Neural progenitor cell (in vitro differentiated cells): ENCODE measurements at regions not wholly inside any gene's neighbourhood (a gene's known extent, or its start where the extent isn't known, plus 50 kb on each side); places are given as distances from the start of the nearest gene placed in this dataset.
"Not testable (repeated sequence)": the region's sequence is repeated elsewhere in the genome, so short reads cannot be mapped to it uniquely, and the experiment has no call there.

Experiments
- DNase-seq: peaks from one replicate; pipeline ENCODE4 v3.0.0-alpha.2; 2016; ENCODE audit warnings: low spot score
- H2AFZ ChIP-seq: fragments of 200-600 bp; sonication (generic); replicated peaks from 2 replicates; pipeline ENCODE4 v1.6.1; 2016; ENCODE audit warnings: antibody characterized with exemption
- H3F3A ChIP-seq: fragments of 200-600 bp; sonication (generic); 2 replicates; pipeline ENCODE4 v1.6.1; 2016; ENCODE audit warnings: antibody characterized with exemption, low read depth
- H3K27ac ChIP-seq: fragments of 200-600 bp; sonication (generic); 2 replicates; pipeline ENCODE4 v1.5.1; 2016; ENCODE audit warnings: mild to moderate bottlenecking
- H3K27me3 ChIP-seq: fragments of 200-600 bp; sonication (generic); 2 replicates; pipeline ENCODE4 v1.6.1; 2016; ENCODE audit warnings: mild to moderate bottlenecking, moderate library complexity
- H3K36me3 ChIP-seq: fragments of 200-600 bp; sonication (generic); 2 replicates; pipeline ENCODE4 v1.5.1; 2016
- H3K4me1 ChIP-seq: fragments of 200-600 bp; sonication (generic); 2 replicates; pipeline ENCODE4 v1.6.1; 2016; ENCODE audit warnings: mixed run types
- H3K4me2 ChIP-seq: fragments of 200-600 bp; sonication (generic); 2 replicates; pipeline ENCODE4 v1.6.1; 2016
- H3K4me3 ChIP-seq: fragments of 200-600 bp; sonication (generic); 2 replicates; pipeline ENCODE4 v1.5.1; 2016
- H3K79me2 ChIP-seq: fragments of 200-600 bp; sonication (generic); 2 replicates; pipeline ENCODE4 v1.6.1; 2016; ENCODE audit warnings: low read depth
- H3K9ac ChIP-seq: fragments of 200-600 bp; sonication (generic); 2 replicates; pipeline ENCODE4 v1.6.1; 2016
- H3K9me3 ChIP-seq: fragments of 200-600 bp; sonication (generic); 2 replicates; pipeline ENCODE4 v1.5.1; 2016; ENCODE audit warnings: low read depth
- H4K20me1 ChIP-seq: fragments of 200-600 bp; sonication (generic); 2 replicates; pipeline ENCODE4 v1.6.1; 2016; ENCODE audit warnings: low read depth
- H3K27ac Mint-ChIP-seq: 3 replicates; pipeline ENCODE4 v1.8.0; 2021; ENCODE audit warnings: mixed read lengths
- H3K27me3 Mint-ChIP-seq: 2 replicates; pipeline ENCODE4 v1.8.0; 2022; ENCODE audit warnings: low read depth, mild to moderate bottlenecking, inconsistent platforms, moderate library complexity, mixed read lengths; ENCODE audit not compliant: insufficient read depth
- H3K36me3 Mint-ChIP-seq: 3 replicates; pipeline ENCODE4 v1.8.0; 2021; ENCODE audit warnings: mixed read lengths
- H3K4me1 Mint-ChIP-seq: 3 replicates; pipeline ENCODE4 v1.8.0; 2021; ENCODE audit warnings: mixed read lengths
- H3K4me3 Mint-ChIP-seq: 3 replicates; pipeline ENCODE4 v1.8.0; 2021; ENCODE audit warnings: mild to moderate bottlenecking, moderate library complexity, mixed read lengths
- H3K9me3 Mint-ChIP-seq: 3 replicates; pipeline ENCODE4 v1.8.0; 2020; ENCODE audit warnings: mixed read lengths
- EZH2 ChIP-seq: fragments of 200-600 bp; sonication (generic); IDR thresholded peaks from 2 replicates; pipeline ENCODE4 v1.6.1; 2017; ENCODE audit warnings: antibody characterized with exemption, mild to moderate bottlenecking, moderate library complexity
- EZH2phosphoT487 ChIP-seq: fragments of 200-600 bp; sonication (generic); IDR thresholded peaks from 2 replicates; pipeline ENCODE4 v1.6.1; 2017; ENCODE audit warnings: antibody characterized with exemption
- TF ChIP-seq, protein P1 (sequence below): fragments of 200-600 bp; sonication (generic); IDR thresholded peaks from 2 replicates; pipeline ENCODE4 v1.5.1; 2017; ENCODE audit warnings: antibody characterized with exemption, mild to moderate bottlenecking

- Histone ChIP-seq H3F3A (no peaks in the 10 kb centered on the region), H3K4me3 (no peak overlapping the region), H3K27ac (no peak overlapping the region), H4K20me1 (no peaks in the 10 kb centered on the region), H3K79me2 (no peaks in the 10 kb centered on the region), H3K9me3 (no peaks in the 10 kb centered on the region), H3K27me3 (no peaks in the 10 kb centered on the region), H3K9ac (no peak overlapping the region), H3K4me1 (no peaks in the 10 kb centered on the region), H3K36me3 (no peaks in the 10 kb centered on the region), H2AFZ (no peak overlapping the region), H3K4me2 (no peak overlapping the region)
- peak overlapping the region; percentile 22 for H3K27ac Mint-ChIP-seq
- H3K4me3 Mint-ChIP-seq, result no peak overlapping the region
- no peak for TF ChIP-seq EZH2
- TF ChIP-seq EZH2phosphoT487, result no peak
- H3K4me1 Mint-ChIP-seq, result peaks cover 33% of the 10 kb centered on the region
- no peaks in the 10 kb centered on the region for H3K9me3 Mint-ChIP-seq
- peaks cover 5% of the 10 kb centered on the region for H3K27me3 Mint-ChIP-seq
- H3K36me3 Mint-ChIP-seq, result no peaks in the 10 kb centered on the region
- no peak for DNase-seq
These were observed 93.8 kb upstream of the YWHAQ start for GRCh38 chr2:9724565-9724964.

GRCh38 chr2:9725106-9725505, 94.3 kb upstream of the YWHAQ start:
- Histone ChIP-seq H3K36me3 (no peaks in the 10 kb centered on the region), H3F3A (no peaks in the 10 kb centered on the region), H3K79me2 (no peaks in the 10 kb centered on the region), H3K9ac (no peak overlapping the region), H3K4me3 (no peak overlapping the region), H3K4me1 (no peaks in the 10 kb centered on the region), H3K27ac (no peak overlapping the region), H4K20me1 (no peaks in the 10 kb centered on the region), H2AFZ (no peak overlapping the region), H3K27me3 (no peaks in the 10 kb centered on the region), H3K4me2 (no peak overlapping the region), H3K9me3 (no peaks in the 10 kb centered on the region)
- Mint-ChIP-seq H3K27me3 (peaks cover 5% of the 10 kb centered on the region), H3K4me3 (no peak overlapping the region), H3K4me1 (peaks cover 35% of the 10 kb centered on the region), H3K9me3 (no peaks in the 10 kb centered on the region), H3K36me3 (no peaks in the 10 kb centered on the region), H3K27ac (peak overlapping the region; percentile 22)
- TF ChIP-seq EZH2phosphoT487 (no peak), EZH2 (no peak)
- TF ChIP-seq, protein P1, sequence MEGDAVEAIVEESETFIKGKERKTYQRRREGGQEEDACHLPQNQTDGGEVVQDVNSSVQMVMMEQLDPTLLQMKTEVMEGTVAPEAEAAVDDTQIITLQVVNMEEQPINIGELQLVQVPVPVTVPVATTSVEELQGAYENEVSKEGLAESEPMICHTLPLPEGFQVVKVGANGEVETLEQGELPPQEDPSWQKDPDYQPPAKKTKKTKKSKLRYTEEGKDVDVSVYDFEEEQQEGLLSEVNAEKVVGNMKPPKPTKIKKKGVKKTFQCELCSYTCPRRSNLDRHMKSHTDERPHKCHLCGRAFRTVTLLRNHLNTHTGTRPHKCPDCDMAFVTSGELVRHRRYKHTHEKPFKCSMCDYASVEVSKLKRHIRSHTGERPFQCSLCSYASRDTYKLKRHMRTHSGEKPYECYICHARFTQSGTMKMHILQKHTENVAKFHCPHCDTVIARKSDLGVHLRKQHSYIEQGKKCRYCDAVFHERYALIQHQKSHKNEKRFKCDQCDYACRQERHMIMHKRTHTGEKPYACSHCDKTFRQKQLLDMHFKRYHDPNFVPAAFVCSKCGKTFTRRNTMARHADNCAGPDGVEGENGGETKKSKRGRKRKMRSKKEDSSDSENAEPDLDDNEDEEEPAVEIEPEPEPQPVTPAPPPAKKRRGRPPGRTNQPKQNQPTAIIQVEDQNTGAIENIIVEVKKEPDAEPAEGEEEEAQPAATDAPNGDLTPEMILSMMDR, result no peak
- no peak for DNase-seq

- H3K4me3 Mint-ChIP-seq, H3F3A ChIP-seq, H3K36me3 ChIP-seq, H3K36me3 Mint-ChIP-seq, H3K79me2 ChIP-seq, H3K27ac Mint-ChIP-seq, H3K27me3 ChIP-seq, H3K4me1 ChIP-seq, H3K4me3 ChIP-seq, H2AFZ ChIP-seq, H4K20me1 ChIP-seq, DNase-seq, H3K27ac ChIP-seq, H3K9me3 Mint-ChIP-seq, H3K9ac ChIP-seq, H3K27me3 Mint-ChIP-seq, H3K4me2 ChIP-seq, H3K9me3 ChIP-seq: not testable (repeated sequence)
- peaks cover 30% of the 10 kb centered on the region for H3K4me1 Mint-ChIP-seq
These were observed 95.2 kb upstream of the YWHAQ start for GRCh38 chr2:9726016-9726415.

DNA sequence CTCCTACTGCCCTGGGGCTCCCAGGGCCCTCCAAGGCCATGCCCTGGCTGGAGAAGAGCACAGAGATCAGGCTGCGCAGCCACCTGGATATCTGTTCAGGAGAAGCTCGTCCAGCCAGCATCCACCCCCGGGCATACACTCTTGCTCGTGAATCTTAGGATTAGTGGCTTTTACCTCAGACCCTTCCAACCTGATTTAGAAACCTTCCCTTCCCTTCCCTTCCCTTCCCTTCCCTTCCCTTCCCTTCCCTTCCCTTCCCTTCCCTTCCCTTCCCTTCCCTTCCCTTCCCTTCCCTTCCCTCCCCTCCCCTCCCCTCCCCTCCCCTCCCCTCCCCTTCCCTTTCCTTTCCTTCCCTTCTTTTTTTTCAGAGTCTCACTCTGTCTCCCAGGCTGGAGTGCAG, 99.7 kb upstream of the YWHAQ start:
- not testable (repeated sequence) for H3K27ac ChIP-seq, H3K27ac Mint-ChIP-seq, DNase-seq, H3K9ac ChIP-seq, H3K27me3 ChIP-seq, H3K4me3 Mint-ChIP-seq, H4K20me1 ChIP-seq, H3K4me1 ChIP-seq, H3F3A ChIP-seq, H3K36me3 Mint-ChIP-seq, H3K9me3 ChIP-seq, H3K4me3 ChIP-seq, H3K79me2 ChIP-seq, H3K4me2 ChIP-seq, H3K36me3 ChIP-seq
- Mint-ChIP-seq H3K4me1 (peaks cover 14% of the 10 kb centered on the region), H3K27me3 (peaks cover 14% of the 10 kb centered on the region), H3K9me3 (peaks cover 16% of the 10 kb centered on the region)
- peak overlapping the region; percentile 17 for H2AFZ ChIP-seq

DNA sequence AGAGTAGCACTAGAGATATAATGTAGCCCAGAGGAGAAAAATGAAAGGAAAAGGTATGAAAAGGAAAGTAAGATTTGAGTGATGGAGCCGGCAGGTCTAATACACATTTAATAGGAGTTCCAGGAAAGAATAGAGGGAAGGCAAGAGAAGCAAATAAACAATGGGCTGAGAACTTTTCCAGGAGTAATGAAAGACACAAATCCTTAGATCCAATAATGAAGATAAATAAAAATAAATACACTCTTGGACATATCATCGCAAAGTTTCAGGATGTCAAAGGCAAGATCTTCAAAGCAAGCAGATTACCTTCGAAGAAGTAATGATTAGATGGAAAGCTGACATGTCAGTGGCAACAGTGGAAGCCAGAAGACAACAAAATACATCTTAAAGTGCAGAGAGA, 102.0 kb upstream of the YWHAQ start:
- no peak overlapping the region for H3K4me3 ChIP-seq
- peaks cover 2% of the 10 kb centered on the region for H3F3A ChIP-seq
- no peak for DNase-seq
- no peaks in the 10 kb centered on the region for H3K9me3 ChIP-seq
- no peak overlapping the region for H3K27ac ChIP-seq
- H3K27me3 ChIP-seq, result no peaks in the 10 kb centered on the region
- Mint-ChIP-seq H3K27ac (no peak overlapping the region), H3K4me3 (no peak overlapping the region), H3K9me3 (peaks cover 24% of the 10 kb centered on the region), H3K4me1 (peaks cover 14% of the 10 kb centered on the region), H3K27me3 (peaks cover 16% of the 10 kb centered on the region), H3K36me3 (no peaks in the 10 kb centered on the region)
- H3K4me1 ChIP-seq, result no peaks in the 10 kb centered on the region
- H2AFZ ChIP-seq, result no peak overlapping the region
- H3K36me3 ChIP-seq, result no peaks in the 10 kb centered on the region
- H4K20me1 ChIP-seq, result no peaks in the 10 kb centered on the region
- no peak overlapping the region for H3K9ac ChIP-seq
- TF ChIP-seq EZH2phosphoT487 (no peak), EZH2 (no peak)
- TF ChIP-seq, protein P1, result no peak
- no peak overlapping the region for H3K4me2 ChIP-seq
- H3K79me2 ChIP-seq, result no peaks in the 10 kb centered on the region
